NOMO-1 (cell line): ENCODE measurements at regions not wholly inside any gene's neighbourhood (a gene's known extent, or its start where the extent isn't known, plus 50 kb on each side); places are given as distances from the start of the nearest gene placed in this dataset.
"Not testable (repeated sequence)": the region's sequence is repeated elsewhere in the genome, so short reads cannot be mapped to it uniquely, and the experiment has no call there.

Experiments
- DNase-seq, 2 experiments: peaks; one replicate each; lab custom pipeline; 2025; ENCODE audit not compliant: unreplicated experiment in 2 of 2; lab: John Stamatoyannopoulos, UW

DNA sequence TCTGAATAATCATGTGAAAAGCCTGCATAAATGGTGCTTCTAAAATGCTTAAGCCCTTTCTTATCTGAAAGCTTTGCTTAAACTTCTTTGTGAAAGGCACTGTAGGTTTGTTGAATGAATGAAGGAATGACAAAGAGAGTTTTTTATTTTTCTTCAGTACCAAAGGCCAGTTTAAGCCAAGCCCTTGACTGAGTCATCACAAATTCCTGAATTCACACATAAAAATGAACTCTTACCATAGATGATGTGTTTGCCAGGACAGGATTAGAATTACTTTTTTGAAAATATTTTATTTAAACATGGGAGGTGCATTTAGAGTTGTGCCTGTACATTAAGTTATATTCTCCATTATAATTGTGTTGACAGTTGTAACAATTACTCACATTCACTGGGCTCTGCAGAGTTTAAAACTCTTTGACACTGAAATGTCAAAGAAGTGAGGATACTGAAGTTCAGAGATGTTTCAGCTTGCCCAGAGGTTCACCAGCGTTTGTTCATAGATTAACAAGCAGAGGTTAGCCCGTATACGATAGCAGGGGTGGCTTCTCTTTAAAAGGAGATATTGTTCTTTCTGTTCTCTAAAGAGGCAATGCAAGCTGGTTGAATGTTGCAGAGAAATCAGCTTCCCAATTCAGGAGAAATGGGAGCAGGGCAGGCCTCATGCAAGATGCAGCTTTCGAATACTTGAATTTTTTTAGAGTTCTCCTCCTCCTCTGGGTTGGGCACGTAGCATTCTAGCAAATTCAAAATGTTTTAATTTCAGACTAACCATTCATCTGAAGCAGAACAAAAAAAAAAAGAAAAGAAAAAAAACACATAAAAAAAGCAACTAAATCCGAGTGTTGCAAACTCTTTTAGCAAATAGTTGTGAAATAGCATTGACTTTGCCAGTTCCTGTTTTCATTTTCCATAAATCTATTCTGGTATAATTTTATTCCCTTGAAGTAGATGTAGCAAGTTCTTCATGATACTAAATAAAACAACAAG lies 358.7 kb upstream of the KLF4 start:
- peak; percentile 33 to 90 for DNase-seq

DNA sequence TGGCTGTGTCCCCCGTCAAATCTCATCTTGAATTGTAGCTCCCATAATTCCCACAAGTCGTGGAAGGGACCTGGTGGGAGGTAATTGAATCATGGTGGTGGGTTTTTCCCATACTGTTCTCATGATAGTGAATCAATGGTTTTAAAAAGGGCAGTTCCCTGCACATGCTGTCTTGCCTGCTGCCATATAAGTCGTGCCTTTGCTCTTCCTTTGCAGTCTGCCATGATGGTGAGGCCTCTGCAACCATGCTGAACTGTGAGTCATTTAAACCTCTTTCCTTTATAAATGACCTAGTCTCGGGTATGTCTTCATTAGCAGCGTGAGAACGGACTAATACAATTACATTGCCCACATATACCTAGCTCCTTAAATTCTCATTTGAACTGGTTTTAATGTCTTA lies 353.0 kb upstream of the KLF4 start:
- no peak for DNase-seq

DNA sequence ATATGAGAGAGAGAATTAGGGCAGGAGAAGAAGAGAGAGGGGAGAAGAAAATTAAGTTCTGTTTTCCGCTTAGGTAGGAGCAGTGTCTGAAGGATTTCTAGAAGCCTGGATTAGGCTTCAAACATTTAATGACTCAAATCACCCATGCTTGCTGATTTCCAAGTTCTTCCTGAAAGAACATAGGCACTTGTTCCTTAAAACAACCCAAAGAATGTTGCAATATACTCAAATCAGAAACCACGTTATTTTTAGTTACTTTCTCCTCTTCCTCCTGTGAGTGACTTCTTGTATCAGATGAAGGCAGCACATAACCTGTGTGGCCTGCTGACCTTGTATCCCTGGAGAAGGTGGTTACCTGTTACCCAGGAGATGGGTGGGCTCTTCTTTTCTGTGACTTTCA lies 351.5 kb upstream of the KLF4 start:
- peak; percentile 4 to 76 for DNase-seq

DNA sequence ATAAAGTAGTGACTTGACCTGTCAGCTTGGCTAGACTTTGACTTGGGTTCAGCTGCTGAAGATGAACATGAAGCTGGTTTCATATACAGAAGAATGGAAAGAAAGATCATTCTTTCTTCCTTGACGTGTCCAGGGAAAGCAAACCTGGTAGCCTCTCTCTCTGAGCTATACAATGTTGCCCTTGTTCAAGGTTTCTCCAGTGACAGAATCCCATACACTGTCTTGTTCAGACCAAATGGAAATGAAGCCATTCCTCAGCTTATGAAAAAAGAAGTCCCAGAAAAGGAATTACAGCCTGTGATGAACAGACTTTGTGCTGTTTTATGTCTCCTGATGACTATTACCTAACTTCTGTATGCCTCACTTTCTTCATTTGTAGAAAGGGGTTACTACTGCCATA lies 349.8 kb upstream of the KLF4 start:
- no peak for DNase-seq

DNA sequence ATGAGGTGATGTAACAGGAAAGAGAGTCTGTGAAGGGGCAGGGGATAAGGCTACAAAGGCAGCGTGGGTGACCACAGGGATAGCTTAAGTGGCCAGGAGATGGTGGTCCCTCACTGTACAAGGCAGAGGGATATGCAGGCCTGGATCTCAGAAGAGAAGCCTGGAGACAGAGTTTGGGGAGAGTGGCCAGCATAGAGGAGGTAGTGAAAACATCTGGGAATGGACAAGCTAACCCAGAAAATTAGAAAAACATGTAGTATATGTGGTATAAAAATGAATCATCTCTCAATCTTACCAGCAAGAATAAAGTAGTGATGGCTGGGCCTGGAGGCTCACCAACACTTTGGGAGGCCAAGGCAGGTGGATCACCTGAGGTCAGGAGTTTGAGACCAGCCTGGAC lies 349.2 kb upstream of the KLF4 start:
- DNase-seq, result no peak

DNA sequence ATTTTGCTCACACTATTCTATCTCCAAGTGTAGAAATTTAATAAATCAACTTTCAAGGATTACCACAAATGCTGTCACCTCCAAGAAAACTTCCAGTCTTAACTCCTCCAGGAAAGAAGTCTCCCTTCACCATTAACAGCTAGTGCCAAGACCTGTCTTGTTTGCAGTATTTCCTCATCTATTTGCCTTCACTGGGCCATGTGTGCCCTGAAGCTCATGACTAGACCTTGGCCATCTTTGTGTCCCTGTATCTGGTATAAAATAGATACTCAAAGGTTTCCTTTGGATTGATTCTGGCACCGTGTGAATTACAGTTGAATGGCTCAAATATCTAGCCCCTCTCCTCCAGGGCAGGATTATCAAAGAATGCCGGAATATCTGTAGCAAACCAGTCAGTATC lies 346.7 kb upstream of the KLF4 start:
- DNase-seq, result no peak

DNA sequence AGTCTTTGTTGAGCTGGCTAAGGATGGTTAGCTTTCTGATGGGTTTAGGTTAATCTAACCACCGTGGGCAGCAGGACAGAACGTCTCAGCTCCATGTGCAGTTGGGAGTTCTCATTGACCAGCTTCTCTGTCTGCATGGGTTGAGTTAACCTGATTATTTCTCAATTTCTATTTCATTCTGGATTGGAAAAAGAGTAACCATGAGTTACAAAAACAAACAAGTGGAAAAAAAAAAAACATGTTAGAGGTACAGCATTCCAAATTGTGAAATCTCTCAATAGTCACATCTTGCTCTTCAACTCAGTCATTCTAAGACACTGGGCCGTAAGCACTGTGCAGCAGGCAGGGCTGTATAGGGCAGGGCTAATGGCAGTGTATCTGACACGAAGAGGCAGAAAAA lies 343.7 kb upstream of the KLF4 start:
- DNase-seq, result no peak

DNA sequence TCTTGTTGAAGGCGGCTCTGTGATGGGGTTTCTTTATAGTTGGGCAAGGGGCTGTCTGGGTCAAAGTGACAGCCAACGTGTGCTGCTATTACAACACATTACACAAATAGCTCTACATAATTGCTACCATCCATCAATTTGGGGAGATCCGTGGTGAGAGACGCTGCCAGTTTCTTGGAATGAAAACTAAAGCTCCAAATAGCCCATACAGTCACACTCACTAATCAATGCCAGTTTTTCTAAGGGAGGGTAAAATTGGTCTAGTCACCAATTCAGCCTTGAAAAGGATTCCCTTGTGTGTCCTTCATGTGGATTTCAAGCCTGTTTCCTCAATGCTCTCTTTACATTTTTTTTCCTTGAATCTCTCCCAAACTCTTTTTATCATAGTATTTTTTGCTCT lies 343.3 kb upstream of the KLF4 start:
- no peak for DNase-seq

DNA sequence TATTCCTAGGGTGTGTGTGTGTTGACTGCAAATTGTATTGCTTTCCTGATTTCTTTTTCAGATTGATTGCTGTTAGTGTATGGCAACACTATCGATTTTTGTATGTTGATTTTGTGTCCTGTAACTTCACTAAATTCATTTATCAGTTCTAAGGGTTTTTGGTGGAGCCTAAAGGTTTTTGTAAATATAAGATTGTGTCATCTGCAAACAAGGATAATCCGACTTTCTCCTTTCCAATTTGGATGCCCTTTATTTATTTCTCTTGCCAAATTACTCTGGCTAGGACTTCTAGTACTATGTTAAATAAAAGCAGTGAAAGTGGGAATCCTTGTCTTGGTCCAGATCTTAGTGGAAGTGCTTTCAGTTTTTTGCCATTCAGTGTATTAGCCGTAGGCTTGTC lies 340.9 kb upstream of the KLF4 start:
- DNase-seq, result no peak

DNA sequence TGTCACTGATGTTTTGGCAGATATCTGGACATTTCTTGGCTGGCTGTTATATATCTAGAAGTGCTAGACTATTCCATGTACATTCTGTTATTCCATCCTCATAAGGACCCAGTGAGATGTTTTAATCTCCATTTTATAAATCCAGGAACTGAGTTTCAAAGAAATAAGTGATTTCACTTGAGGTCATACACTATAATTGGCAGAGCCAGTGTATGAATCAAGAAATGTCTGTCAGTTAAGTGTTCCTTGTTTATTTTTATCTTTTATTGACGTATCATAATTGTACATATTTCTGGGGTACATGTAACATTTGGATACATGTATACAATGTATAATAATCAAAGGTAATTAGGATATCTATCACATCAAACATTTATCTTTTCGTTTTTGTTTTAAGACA lies 338.3 kb upstream of the KLF4 start:
- no peak for DNase-seq

DNA sequence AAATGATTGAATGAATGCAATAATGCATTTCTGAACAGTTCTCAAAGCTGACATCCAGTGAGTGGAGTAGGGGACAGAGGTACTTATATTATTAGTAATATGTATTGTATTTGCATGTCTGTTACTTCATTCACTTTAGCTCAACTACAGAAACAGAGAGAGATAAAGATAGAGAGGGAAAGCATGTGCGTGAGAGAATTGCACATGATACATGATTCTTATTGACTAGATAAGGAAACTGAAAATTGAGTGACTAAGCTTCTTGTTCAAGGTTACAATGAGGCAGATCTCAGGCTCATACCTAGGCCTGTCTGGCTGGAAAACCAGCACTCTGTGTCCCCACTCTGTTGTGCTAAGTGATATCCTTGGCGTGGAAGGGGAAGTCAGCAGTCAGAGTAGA lies 337.7 kb upstream of the KLF4 start:
- no peak for DNase-seq

DNA sequence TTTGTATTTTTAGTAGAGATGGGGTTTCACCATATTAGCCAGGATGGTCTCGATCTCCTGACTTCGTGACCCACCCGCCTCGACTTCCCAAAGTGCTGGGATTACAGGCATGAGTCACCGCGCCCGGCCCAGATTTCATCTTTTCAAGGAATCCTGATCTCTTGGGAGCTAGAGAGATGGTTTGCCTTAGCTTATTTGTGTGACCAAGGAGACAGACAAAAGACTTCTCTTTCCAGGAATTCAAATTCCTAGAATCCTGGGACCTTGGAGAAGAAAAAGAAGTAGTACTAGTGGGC lies 337.1 kb upstream of the KLF4 start:
- not testable (repeated sequence) for DNase-seq

DNA sequence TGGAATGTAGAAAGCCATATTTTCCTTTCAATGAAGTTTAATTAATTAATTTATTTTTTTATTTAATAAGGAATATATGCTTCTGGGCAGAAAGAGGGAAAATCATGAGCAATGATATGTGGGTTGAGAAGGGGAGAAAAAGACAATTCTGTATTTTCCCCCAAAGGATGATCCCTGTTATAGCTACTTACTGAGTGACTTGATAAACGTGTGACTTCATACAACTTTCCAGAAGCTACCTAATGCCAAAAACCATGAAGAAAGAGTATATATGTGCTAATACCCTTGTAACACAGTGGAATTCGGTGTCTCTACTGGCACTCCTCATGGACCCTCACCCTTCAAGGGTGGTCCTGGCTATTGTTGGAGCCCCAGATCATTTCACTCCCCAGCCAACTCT lies 335.0 kb upstream of the KLF4 start:
- no peak for DNase-seq

DNA sequence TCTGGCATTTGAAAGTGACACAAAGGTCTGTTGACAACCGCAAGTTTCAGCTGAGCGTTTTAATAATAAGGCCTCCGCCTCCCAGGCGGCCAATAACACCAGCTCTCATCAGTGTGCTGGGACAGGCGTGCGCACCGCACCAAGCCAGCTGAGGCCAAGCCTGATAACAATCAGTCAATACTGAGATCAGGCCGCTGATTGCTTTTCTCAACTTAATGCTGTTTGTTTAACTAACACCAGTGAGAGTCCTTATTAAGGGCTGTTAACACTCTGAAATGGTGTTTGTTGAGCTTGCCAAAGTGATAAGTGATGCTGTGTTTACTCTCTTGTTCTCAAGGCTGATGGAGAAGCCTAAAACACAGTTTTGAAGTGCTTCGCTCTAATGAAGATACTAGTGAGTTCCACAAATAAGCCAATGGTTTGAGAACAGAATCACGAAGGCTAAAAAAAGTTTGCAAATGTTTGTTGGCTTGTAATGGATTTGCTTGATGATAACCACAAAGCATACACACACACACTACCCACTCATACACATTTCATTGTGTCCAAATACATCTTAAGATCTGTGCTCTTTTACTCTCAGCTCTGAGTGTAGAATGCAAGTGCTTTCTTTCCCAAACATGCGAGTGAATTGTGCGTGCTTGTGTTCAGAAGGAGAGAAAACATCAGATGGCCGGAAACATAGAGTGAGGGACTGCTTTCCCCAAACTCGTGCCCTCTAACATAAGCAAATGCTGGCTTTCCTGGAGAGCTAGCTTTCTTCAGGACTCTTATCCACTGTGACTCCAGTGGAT lies 330.4 kb upstream of the KLF4 start:
- DNase-seq, result no peak

DNA sequence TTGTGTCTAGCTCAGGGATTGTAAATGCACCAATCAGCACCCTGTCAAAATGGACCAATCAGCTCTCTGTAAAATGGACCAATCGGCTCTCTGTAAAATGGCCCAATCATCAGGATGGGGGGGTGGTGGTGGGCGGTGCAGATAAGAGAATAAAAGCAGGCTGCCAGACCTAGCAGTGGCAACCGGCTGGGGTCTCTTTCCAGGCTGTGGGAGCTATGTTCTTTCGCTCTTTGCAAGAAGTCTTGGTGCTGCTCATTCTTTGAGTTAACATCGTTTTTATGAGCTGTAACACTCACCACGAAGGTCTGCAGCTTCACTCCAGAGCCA lies 328.9 kb upstream of the KLF4 start:
- DNase-seq, result not testable (repeated sequence)

DNA sequence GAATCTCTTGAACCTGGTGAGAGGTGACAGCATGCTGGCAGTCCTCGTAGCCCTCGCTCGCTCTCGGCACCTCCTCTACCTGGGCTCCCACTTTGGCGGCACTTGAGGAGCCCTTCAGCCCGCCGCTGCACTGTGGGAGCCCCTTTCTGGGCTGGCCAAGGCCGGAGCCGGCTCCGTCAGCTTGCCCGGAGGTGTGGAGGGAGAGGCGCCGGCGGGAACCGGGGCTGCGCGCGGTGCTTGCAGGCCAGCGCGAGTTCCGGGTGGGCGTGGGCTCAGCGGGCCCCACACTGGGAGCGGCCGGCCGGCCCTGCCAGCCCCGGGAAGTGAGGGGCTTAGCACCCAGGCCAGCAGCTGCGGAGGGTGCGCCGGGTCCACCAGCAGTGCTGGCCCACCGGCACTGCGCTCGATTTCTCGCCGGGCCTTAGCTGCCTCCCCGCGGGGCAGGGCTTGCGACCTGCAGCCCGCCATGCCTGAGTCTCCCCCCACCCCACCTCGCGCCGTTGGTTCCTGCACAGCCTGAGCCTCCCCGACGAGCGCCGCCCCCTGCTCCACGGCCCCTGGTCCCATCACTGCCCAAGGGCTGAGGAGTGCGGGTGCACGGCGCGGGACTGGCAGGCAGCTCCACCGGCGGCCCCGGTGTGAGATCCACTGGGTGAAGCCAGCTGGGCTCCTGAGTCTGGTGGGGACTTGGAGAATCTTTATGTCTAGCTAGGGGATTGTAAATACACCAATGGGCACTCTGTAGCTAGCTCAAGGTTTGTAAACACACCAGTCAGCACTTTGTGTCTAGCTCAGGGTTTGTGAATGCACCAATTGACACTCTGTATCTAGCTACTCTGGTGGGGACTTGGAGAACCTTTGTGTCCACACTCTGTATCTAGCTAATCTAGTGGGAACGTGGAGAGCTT lies 328.3 kb upstream of the KLF4 start:
- not testable (repeated sequence) for DNase-seq

DNA sequence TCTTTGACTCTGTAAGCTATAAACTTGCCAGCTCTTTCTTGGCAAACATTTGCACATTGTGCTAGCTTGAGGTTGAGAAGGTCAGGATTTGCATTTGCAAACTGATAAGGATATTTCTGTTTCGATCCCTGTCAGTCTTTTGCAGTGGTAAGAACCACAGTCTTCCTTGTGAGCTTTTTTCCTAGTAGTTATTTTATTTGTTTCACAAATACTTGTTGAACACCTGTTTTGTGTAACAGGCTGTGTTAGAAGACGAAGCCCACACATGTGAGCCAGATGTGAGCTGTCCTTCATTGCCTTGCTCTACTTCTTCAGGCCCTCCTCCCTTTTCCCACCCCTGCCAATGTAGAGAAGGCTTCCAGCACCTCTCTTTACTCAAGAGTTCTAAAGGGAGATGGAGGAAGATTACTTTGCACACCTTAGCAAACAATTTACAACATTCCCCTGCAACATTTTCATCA lies 327.0 kb upstream of the KLF4 start:
- no peak for DNase-seq

DNA sequence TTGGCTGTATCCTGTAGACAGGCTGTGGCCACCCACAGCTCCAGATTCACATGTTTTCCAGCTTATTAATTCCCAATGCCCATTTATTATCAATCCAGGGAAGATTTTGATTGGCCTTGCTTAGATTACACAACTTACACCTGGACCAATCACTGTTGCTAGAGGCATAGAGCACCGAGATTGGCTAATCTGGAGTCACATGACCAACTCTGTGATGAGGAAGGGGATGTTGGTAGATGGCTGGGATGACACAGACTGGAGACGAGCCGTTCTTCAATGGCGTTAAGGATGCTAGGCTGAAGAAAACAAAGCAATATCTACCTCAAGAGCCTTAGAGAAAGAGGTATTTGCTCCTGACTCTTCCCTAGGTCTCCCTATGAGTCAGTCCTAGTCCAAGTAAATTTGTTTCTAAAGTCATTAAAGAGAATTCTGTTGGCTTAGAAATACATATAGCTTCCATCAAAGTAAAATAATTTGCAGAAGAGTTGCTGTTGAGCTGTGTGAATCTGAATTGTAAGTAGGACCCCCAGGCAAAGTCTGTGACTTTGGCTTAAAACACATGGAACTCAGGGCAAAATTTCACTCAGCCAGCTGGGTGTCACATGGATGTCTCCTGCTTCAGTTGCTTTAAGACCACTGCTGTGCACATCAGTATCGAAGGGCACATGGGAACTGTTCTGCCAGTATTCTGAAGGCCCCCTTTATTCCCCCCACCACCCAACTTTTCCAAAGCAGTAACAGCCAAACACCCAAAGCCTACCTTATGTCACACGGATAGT lies 326.4 kb upstream of the KLF4 start:
- no peak for DNase-seq

DNA sequence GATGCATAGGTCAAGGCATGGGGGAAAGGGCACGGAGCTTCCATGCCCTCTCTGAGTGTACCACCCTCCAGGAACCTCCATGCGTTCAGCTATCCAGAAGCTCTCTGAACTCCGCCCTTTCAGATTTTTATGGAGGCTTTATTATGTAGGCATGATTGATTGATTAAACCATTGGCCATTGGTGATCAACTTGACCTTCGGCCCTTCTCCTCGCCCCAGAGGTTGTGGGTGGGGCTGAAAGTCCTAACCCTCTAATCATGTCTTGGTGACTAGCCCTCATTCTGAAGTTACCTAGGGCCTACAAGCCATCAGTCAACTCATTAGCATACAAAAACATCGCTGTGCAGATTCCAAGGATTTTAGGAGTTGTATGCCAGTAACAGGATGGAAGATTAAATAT lies 323.7 kb upstream of the KLF4 start:
- DNase-seq, result no peak

DNA sequence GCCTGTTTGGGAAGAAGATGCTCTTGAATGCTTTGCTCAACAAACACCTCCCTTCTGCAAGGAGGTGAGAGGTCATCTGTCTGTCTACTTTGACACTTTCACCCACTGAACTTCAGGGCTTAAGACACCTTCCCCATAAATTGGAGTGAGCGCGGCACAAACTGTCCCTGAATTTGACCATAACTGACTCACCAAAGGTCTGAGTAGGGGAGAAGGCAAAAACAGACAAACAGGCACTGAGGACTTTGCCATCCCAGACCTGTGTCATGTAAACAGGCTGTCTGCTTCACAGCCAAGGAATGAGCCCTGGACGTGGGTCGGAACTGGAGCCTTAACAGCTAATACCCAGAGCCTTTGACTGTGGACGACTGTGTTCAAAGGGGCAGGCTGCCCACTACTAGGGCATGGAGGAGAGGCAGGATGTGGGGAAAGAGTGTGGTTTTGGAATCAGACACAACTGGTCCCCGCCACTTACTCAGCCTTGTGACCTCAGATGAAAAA lies 320.9 kb upstream of the KLF4 start:
- no peak for DNase-seq
